ENCODE measurements at regions not wholly inside any gene's neighbourhood (a gene's known extent, or its start where the extent isn't known, plus 50 kb on each side); places are given as distances from the start of the nearest gene placed in this dataset.

DNA sequence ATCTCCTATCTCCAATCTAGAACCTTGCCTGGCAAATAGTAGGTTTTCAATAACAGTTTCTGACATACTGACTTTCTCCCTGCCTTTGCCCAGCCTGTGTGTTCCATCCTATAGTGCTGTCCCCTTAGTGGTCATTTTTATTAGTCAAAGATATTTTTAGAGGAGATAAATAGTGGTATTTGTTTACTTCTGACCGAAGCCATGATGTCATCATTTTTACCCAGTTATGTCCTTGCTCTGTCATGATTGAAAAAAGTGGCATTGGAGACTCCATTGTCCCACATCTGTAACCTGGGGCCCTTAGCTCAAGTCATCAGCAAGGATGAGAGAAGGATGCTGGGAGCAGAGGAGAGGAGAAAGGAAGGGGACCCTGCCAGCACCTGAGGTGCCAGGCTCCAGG, 80.6 kb upstream of the ATP2B2 start:
- no peak for DNase-seq

DNA sequence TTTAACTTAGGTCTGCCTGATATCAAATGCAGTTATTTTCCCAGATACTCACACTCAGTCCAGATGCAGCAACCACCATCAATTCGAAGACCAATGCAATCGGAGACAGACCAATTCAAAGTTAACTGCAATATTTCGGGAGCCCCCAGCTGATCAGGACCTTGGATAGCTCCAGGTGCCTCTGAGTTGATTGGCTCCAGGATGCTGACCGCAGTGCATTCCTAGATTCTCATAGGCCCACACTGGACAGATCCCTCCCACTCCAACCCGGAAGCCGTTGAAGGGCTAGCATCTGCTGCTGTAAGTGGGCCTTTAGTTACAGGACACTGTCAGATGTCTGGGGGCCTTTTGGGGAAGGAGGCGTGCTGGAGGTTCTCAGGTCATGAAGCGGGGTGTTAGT, 89.5 kb upstream of the ATP2B2 start:
- DNase-seq, result peak; percentile 26

DNA sequence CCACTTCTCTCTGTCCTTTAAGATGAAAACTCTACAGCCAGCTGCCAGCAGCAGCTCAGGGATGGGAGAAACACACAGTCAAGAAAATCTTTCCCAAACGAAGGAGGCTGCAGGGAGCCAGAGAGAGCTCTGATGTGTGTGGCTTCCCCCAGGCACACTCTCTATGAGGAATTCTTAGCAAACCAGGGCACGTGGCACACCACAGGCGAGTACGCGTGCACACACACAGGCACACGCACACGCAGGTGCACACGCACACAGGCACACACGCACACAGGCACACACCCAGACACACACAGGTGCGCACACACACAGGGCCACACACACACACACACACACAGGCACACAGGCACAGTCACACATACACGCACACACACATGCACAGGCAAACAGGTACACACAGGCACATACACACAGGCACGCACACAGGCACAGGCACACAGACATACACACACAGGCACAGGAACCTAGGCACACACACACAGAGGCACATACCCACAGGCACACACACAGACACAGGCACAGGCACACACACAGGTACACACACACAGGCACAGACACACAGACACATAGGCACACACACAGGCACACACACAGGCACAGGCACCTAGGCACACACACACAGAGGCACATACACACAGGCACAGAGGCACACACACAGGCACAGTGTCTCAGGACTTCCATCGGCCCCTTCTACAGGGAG, 91.5 kb upstream of the ATP2B2 start:
- DNase-seq, result no peak

DNA sequence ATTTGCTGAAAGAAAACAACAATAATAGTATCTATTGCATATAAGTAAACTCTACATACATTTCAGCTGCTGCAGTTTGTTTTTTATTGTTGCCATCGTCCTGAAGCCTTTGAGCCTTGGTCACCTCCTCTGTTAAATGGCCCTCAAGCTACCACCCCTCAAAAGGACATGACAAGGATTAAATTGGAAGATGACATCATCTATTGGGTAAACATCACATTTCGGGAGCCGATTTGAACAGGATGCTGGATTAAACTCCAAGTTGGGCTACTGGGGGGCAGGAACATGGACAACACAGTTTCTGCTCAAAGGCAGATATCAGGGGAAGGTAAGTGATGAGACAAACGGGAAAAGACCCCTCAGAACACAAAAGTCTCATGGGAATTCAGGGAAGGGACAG, 92.3 kb upstream of the ATP2B2 start:
- no peak for DNase-seq

DNA sequence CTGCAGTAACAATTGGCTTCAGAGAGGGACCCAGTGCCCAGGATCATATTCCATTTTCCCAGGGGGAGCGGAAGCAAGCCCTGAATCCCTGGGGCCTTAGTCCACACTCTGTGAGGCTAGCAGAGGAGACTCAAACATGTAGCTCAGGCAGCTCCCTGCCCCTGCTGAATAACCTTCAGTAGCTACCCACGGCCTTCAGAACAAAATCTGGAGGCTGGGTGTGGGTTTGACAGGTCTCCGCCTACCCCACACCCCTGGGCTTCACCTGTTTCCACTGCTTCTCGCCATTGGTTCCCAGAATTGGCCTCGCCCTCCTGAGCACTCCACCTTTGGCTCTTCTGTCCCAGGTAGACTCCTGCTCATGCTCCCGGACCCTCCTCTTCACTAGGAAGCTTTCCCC, 93.6 kb upstream of the ATP2B2 start:
- no peak for DNase-seq

DNA sequence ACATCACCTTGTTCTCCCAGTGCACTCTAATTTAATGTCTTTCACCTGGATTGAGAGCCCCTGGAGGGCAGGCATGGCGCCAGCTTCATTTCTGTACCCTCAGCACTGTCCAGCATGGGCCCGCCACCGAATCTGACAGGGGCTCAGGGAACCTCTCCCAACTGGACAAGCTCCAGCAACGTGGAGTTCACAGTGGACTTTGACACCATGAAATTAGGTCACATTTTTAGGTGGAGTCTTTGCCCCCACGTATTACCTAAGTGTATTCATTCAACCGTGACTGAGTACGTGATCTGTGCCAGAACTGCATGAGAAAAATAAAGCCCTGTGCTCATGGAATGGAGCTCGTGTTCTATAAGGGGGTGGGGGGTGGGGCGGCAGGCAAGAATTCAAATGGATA, 94.1 kb upstream of the ATP2B2 start:
- DNase-seq, result no peak

DNA sequence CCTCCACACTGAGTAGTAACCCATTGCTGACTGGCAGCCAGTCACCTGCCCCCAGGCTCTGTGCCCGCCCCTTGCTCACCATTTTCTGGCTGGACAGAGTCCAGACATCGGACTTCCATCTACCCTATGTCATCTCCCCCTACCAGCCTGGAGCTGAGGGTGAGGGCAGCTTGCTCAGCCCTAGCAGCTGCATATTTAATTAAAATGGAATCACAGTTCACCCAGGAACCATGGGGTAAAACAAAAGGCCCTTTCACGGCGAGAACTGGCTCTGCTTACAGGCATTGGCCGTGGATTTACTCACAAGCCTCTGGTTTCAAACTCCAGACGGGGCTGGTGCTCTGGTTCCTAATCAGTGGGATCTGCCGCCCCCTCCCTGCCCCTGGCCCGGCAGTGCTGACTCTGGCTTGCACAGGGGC, 94.9 kb upstream of the ATP2B2 start:
- DNase-seq, result no peak

DNA sequence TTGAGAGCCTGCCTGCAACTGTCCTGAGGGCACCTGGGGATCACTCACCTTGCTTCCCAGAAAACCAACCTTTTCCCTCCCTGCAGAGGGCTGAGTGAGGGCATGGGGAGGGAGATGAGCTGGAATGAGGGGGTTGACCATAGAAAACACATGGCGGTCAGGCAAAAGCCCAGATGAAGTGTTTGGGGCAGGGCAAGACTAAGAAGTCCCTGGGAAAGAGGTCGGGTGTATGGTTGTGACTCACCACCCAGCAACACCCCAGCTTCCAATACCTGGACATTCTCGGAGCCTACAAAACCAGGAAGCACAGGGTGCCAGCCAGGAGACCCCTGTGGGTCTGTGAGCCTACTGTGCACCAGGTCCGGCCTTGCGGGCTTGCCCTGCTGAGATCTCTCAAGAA, 95.3 kb upstream of the ATP2B2 start:
- DNase-seq, result no peak

DNA sequence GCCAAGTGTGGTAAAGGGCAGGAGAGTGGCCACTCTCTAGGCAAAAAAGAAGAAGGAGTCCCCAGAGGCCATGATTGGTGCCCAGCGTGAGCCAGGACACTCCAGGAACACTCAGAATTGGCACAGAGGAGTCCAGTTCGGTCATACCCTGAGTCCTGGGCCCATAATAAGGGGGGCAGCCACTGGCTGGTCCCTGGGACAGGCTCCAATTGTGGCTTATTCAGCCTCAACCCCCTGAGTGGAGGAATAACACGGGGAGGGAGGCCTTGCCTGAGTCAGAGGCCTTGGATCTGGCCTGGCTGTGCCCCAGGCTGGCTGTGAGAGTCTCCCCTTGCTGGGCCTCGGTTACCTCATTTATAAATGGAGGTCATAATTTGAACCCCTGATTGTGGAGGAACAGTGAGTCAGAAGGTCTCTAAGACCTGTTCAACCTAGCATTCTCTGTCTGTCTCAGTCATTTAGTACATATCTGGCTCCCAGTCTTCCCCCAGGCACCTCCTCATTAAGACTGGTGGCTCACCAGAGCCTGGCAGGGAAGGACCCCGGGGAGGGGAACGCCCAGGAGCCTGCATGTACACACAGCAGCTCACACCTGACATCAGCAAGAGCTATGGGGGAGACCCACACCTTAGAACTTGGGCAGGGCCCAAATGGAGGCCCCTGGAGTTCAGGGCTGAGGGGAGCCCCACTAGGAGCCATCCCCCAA, 95.9 kb upstream of the ATP2B2 start:
- DNase-seq, result no peak

DNA sequence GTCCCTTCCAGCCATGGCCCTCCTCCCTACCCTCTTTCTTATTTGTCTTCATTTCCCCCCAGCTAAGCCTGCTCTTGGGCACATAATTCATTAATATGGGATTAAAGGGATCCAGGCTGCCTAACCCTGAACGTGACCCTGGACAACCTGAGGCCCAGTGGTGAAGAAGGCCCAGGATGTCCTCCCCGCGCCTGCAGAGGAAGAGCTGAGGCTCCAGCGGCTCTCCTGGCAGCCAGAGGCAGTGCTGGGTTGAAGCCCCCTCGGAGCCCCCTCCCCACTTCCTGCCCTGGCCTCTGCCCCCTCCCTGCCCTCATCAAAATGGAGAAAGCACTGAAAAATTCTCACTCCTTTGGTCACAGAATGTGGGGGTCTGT, 96.5 kb upstream of the ATP2B2 start:
- no peak for DNase-seq

DNA sequence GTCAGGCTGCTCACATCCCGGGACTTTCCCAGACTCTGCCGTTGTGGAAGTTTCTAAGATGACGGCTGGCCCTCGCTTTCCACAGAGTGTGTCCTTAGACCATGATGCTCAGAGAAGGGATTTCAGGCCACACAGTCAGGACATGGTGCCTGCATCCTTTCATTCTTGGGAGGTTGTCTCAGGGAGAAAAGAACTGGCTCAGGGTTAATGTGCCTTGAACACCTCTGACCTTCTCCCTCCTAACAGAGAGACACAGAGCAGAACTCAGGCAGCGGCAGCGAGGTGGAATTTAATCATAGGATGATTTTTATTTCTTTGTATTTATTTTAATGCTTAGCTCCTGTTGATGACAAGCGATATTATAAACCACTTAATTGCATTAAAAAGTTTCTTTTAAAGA, 96.9 kb upstream of the ATP2B2 start:
- DNase-seq, result no peak

DNA sequence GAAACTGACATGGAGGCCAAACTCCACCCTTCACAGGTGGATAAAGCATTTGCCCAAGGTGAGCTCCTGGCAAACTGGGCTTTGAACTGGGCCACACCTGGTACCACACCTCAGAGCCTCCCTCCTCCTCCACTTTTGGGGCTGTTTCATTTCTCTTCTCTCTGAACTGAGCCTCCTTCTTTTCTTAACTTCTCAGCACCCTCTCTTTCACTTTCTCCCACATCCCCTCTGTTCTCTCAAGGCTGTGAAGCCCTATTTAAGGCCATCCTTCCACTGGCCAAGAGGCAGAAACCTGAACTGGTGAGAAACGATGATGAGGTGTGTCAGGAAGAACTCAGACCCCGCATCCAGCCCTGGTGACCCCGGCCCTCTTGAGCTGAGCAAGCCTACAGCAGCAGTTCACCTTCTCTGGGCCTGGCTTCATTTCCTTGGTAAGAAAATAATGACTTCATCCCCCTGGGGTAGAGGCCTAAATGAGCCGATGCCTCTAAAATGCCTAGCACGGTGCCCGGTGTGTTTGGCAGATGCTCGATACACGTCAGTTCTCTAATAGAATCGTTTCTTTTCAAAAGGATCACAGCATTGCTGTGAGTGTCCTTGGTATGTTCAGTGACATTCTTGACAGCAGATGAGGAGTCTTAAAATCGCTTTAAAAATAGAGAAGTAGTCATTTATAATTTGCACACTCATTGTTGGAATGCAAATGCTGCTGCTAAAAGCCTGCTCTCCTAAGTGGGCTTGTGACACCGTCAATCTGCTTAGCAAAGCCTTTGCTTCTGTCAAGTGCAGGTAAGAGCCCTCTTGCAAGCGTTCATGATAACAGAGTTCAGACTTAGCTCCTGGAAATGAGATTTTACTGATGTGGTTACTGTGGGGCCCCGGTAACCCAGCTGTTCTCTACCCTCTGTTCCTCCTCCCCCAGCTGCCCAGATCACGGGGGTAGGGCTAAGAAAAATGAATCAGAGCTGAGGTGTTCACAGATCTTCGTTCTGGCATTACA, 97.7 kb upstream of the ATP2B2 start:
- DNase-seq, result peak; percentile 65

DNA sequence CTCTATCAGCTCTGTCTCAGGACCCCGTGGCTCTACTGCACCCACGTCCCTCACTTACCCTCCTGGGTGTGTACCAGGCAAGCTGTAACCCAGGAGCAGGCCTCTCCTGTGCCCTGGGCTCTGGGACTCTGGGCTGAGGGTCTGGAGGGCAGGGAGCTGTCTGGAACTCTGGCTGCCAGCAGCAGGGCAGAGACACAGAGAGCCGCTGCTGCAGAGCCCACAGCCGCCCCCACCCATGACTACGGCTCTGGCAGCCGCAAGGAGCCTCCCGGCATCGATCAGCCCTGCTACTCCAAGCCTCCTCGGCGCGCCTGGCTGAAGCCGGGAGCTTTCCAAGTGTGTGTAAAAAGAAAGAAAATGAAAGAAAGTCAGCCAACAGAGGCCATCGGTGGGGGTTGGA, 103.7 kb upstream of the ATP2B2 start:
- no peak for DNase-seq

DNA sequence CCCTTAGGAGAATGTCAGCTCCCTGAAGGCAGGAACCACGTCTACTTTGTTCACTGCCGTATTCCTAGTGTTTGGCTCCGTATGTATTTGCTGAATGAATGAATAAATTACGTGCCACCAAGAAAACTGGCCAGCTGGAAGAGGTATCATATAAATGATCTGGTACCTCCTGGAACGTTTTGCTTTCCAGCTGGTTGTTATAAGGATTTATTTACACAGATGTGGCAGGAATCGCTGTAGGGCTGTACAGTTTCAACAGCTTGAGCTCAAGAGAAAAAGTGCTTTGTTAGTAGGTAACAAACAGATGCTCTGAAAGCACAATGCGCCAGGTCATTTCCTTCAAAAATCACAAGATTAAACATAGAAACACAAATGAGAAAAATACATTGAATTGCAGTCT, 108.8 kb upstream of the ATP2B2 start:
- DNase-seq, result no peak

DNA sequence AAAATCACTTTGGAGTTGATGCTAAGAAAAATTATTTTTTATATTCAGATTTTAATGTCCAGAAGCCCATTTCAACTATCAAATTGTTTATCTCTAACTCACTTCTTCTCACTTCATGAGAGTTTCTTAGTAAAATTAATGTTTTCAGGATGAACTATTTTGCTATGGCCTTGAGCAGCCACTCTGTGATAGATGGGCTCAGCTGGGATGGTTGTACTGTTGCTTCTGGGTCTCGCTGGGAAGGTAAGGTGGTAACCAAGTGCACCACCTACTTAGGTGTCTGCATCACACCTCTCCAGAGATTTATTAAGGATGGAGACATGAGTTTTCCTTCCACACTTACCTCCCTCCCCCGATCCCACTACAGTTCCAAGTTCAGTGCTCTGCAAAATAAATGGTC, 110.3 kb upstream of the ATP2B2 start:
- no peak for DNase-seq

DNA sequence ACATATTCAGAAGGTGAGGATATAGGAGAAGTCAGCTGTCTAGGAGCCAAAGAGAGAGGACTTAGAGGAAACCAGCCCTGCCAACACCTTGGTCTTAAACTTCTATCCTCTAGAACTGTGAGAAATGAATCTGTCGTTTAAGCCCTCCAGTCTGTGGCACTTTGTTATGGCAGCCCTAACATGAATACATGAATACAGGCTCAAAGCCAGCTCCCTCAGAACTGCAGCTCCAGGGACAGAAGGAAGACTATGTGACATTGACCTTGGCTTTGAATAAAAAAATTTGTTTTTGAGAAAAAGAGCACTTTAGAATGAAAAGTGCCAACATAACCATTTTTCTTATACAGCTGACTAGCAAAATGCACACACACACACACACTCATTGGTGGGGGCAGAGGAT, 110.9 kb upstream of the ATP2B2 start:
- no peak for DNase-seq

DNA sequence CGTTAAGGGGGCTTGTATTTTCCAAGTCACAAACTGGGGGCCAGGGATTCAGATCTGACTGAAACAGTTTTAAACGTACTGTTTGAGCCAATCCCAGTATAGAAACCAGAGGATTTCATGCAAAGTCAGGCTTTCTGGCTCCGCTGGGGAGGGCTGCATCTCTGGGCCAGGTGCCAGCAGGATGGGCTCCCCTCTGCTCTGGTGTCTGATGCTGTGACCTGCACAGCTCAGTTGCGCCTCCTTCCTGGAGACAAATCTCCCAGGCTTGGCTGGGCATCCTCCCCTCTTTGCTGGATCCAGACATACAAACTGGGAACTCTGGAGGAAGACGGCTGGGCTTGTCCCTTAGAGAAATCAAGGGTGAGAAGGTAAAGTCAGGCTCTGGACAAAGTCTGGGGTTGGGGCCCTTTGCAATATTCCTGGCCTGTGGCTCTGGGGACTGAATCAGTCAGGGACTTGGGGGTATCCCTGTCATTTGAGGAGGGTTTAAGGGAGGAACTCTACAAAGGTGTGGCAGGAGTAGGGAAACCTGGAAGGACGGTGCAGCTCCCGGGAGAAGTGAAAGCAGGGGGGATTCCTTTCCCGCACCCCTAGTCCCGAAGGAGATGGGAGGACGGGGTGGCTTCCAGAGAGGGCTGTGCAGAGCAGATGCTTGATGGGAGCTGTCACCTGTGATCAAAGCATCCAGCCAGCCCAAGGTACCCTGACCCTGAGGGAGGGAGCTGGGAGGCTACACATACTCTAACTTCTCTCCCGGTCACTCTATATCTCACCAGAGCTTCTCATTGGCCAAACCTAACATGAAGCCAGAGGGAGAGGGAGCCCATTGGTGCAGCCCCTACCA, 114.8 kb upstream of the ATP2B2 start:
- no peak for DNase-seq

DNA sequence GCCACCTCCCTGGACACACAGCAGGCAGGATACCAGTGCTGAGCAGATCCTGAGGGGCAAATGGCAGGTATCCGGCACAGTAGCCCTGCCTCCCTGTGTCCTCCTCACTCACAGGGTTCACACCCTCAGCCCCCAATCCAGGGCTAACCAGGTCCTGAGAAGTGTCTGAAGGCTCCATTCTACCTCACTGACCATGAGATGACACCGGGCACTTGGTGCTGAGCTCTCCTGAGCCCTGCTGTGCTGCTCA, 115.4 kb upstream of the ATP2B2 start:
- DNase-seq, result no peak

DNA sequence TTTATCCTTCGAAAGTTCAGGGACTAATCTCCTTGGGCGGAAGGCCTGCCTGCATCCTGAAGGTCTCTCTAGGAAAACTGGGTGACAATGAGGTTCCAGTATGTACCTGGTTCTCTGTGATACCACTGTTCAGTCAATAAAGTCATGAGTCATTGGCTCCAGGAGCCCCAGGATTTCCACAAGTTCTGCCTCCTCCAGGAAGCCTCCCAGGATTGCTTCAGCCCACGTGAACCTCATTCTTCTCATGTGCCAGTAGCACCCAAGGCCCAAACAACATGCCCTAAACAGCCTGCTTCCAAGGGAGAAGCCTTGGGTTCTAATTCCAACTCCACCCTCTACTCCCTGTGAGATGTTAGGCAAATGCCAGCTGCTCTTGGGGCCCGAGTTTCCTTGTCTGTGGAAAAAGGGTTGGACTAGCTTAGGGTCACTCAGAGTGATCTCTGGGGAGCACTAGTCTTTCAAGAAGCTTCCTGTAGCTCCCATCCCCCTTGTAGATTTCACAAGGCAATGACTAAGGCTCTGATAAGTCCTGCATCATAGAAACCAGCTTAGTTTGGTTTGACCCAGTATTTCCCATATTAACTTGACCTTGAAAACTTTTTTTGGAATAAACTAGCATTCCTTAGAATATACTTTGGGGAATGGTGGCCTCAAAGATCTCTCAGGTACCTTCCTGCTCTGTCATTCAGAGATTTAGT, 118.3 kb upstream of the ATP2B2 start:
- DNase-seq, result no peak

DNA sequence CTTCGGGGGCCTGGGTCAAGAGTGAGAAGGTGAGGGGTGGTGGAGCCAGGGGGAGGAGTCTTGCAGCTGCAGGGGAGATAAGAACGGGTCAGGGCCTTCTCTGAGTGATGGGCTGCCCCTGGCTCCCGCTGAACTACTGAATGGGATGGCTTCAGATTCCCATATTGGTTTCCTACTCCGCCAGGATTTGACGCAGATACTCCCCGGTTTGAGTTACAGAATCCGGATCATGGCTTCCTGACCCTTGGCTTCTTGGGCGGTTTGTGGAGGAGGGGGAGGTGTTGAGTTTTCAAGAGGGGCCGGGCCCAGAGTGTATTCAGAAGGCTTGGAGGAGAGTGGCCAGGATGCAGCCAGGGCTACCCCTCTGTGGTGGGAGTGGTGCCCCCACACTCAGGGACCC, 119.9 kb upstream of the ATP2B2 start:
- DNase-seq, result no peak

DNA sequence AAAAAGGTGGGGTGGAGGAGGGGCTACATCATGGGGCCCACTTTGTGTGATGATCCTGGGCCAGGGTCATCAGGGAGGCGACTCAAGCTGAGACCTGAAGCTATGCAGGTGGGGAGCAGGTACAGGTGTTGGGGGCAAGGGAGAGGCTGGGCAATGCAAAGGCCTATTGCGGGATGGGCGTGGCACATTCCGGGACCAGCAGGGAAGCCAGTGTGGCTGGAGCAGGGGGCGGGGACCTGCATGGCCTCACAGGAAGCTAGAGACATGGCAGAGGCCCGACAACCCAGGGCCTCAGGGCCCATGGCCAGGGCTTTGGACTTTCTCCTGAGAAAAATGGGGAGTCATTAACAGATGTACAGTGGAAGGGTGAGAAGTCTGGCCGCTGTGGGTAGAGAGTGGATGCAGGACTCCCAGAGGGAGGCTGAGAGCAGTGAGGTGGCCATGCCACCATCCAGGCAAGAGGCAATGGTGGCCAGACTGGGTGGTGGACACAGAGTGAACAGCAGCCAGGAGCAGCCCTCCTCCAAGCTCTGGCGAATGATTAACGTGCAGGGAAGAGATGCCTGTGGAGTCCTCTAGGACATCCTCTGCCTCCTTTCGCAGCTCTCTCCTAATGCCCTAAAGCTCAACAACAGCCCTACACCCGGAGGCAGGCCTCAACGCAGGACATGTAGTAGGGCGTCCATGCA, 122.6 kb upstream of the ATP2B2 start:
- DNase-seq, result no peak
